Pancreas (tissue), 10 donors: ENCODE measurements at regions not wholly inside any gene's neighbourhood (a gene's known extent, or its start where the extent isn't known, plus 50 kb on each side); places are given as distances from the start of the nearest gene placed in this dataset.

Experiments used
- ATAC-seq, 4 donors: fragments of 200-7000 bp; cut with Tn5 transposase; one replicate each; pipeline versions ENCODE4 v1.8.0 to v1.9.1; 2020; ENCODE audit warnings: mild to moderate bottlenecking in 4 of 4, moderate library complexity in 4 of 4
- DNase-seq, 6 donors: peaks; one replicate each; pipeline ENCODE4 v3.0.0-alpha.2; 2020
- FAIRE-seq: peaks from 2 replicates; lab custom pipeline; 2012; peaks lifted over from hg19 to GRCh38; lab: Jason Lieb, UNC
- H3K27ac ChIP-seq, 4 donors: fragments of 200-600 bp; sonication (generic); 1 replicate in 3 of 4; 2 replicates in 1 of 4; pipeline versions ENCODE4 v1.5.0 to v1.8.0; 2020
- H3K27me3 ChIP-seq, 4 donors: fragments of 200-600 bp; one replicate each; pipeline ENCODE4 v1.8.0; 2021
- H3K36me3 ChIP-seq, 3 donors: fragments of 200-600 bp; sonication (generic) in 1 of 3; one replicate each; pipeline versions ENCODE4 v1.5.0 to v1.8.0; 2020 to 2021
- H3K4me1 ChIP-seq, 3 donors: fragments of 200-600 bp; one replicate each; pipeline ENCODE4 v1.8.0; 2021
- H3K4me3 ChIP-seq, 4 donors: fragments of 200-600 bp; sonication (generic) in 2 of 4; one replicate each; pipeline versions ENCODE4 v1.5.0 to v1.8.0; 2020 to 2021
- H3K9me3 ChIP-seq, 4 donors: fragments of 200-600 bp; one replicate each; pipeline ENCODE4 v1.8.0; 2021
- CTCF ChIP-seq, 4 donors: fragments of 200-600 bp; sonication (generic) in 3 of 4; IDR thresholded peaks; one replicate each; pipeline versions ENCODE4 v1.5.0 to v1.8.0; 2021; ENCODE audit warnings: antibody characterized with exemption in 4 of 4
- WGBS, 2 donors: extraction: QIAGEN DNeasy Blood & Tissue Kit; methylation state at CpG; one replicate each; pipeline ENCODE4 v1.1.7; 2013; 5-methylcytosine and 5-hydroxymethylcytosine counted together
- intact Hi-C, 3 donors: fragments of 100-400 bp; cut with DNase I; formaldehyde crosslinking; loops; one replicate each; pipeline versions ENCODE4 v1.11.1 to v1.14.2; 2022
- donor health status: healthy with polysubstance abuse.
- donor health status: DM: no; HTN: no; CAD: no; lungs with moderate emphysema.
- donor health status: DM: no; HTN: no; CAD: no.
- donor health status: control.
- donor health status: control.
- donor health status: Bipolar disorder and iron deficiency.
- donor health status: DM: yes; HTN: yes; CAD: no.
- donor health status: DM: no; HTN: no; CAD: no.
- donor health status: DM: no; HTN: no; CAD: no.
- donor health status: DM: yes; HTN: yes; CAD: no.

- DNase-seq (no peak), FAIRE-seq (no peak), ATAC-seq (no peak)
- 38 to 40% methylated on average over 2 of the region's 2 CpGs for WGBS, 2 donors
- Histone ChIP-seq H3K27me3 (no peaks in the 10 kb centered on the region), H3K9me3 (no peaks in the 10 kb centered on the region), H3K4me1 (no peaks in the 10 kb centered on the region), H3K4me3 (no peak overlapping the region), H3K36me3 (no peaks in the 10 kb centered on the region), H3K27ac (no peak overlapping the region)
- intact Hi-C loops: no loop called here
- no peak for TF ChIP-seq CTCF (IDR thresholded peaks at IDR 0.05)
These were observed 678.0 kb upstream of the GRM7 start for GRCh38 chr3:6182909-6183308.

GRCh38 chr3:6189384-6189783, 671.5 kb upstream of the GRM7 start:
- Histone ChIP-seq H3K27me3 (no peaks in the 10 kb centered on the region), H3K36me3 (no peaks in the 10 kb centered on the region), H3K27ac (no peak overlapping the region), H3K4me1 (no peaks in the 10 kb centered on the region), H3K9me3 (no peaks in the 10 kb centered on the region), H3K4me3 (no peak overlapping the region)
- DNase-seq (no peak), ATAC-seq (no peak), FAIRE-seq (no peak)
- intact Hi-C loops: no loop called here
- WGBS, 2 donors: 97% methylated on average over 1 of the region's 1 CpG
- no peak for TF ChIP-seq CTCF (IDR thresholded peaks at IDR 0.05)

- FAIRE-seq (no peak), DNase-seq (no peak), ATAC-seq (peak in 1 of 4 donors; percentile 36)
- Histone ChIP-seq H3K4me1 (no peaks in the 10 kb centered on the region), H3K36me3 (no peaks in the 10 kb centered on the region), H3K9me3 (no peaks in the 10 kb centered on the region), H3K4me3 (no peak overlapping the region), H3K27me3 (no peaks in the 10 kb centered on the region), H3K27ac (no peak overlapping the region)
- intact Hi-C loops: no loop called here
- TF ChIP-seq CTCF (IDR thresholded peaks at IDR 0.05): peak in 1 of 4 donors; percentile 16
- 45 to 48% methylated on average over 1 of the region's 1 CpG for WGBS, 2 donors
These were observed 656.0 kb upstream of the GRM7 start for GRCh38 chr3:6204891-6205290.

GRCh38 chr3:6216135-6217026, 644.5 kb upstream of the GRM7 start:
- H3K36me3 ChIP-seq: no peaks in the 10 kb centered on the region
- intact Hi-C loops: no loop called here
- H3K4me3 ChIP-seq: no peak overlapping the region
- H3K4me1 ChIP-seq: peaks cover 0 to 17% (median 17%) of the 10 kb centered on the region in 3 donors
- H3K9me3 ChIP-seq: no peaks in the 10 kb centered on the region
- no peak for TF ChIP-seq CTCF (IDR thresholded peaks at IDR 0.05)
- FAIRE-seq (no peak), DNase-seq (peak in 1 of 6 donors; percentile 2), ATAC-seq (peak; percentile 49 to 89 (median 76))
- WGBS, 2 donors: 30% methylated on average over 3 of the region's 3 CpGs
- H3K27ac ChIP-seq: peak overlapping the region in 1 of 4 donors; percentile 49
- H3K27me3 ChIP-seq: no peaks in the 10 kb centered on the region

GRCh38 chr3:6220447-6220846, 640.5 kb upstream of the GRM7 start:
- Histone ChIP-seq H3K9me3 (no peaks in the 10 kb centered on the region), H3K27ac (no peak overlapping the region), H3K4me3 (no peak overlapping the region), H3K4me1 (peaks cover 0 to 21% (median 13%) of the 10 kb centered on the region in 3 donors), H3K36me3 (no peaks in the 10 kb centered on the region), H3K27me3 (no peaks in the 10 kb centered on the region)
- 42 to 46% methylated on average over 2 of the region's 2 CpGs for WGBS, 2 donors
- ATAC-seq: peak in 1 of 4 donors; percentile 34
- TF ChIP-seq CTCF (IDR thresholded peaks at IDR 0.05): no peak
- DNase-seq: no peak
- FAIRE-seq: no peak
- intact Hi-C loops: no loop called here
